ENCODE measurements at regions not wholly inside any gene's neighbourhood (a gene's known extent, or its start where the extent isn't known, plus 50 kb on each side); places are given as distances from the start of the nearest gene placed in this dataset.

DNA sequence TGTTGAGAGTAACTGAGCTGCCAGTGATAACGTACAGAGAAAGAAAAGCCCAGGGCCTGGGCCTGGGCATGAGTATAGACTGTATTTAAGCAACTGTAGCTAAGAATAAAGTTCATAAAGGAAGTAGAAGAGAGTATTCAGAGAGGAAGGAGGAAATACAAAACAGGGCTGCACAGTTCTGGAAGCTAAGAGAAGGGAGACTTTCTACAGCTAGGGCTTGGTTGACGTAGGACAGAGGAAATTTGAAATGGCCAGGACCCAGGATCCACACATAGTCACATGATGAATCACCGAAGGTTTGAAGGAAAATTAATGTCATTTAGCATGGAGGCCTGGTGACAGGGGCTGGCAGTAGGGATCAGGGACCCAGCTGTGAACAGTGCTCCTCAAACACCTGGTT is 66.7 kb downstream of the ARL4A start:
- TF ChIP-seq, protein P1, sequence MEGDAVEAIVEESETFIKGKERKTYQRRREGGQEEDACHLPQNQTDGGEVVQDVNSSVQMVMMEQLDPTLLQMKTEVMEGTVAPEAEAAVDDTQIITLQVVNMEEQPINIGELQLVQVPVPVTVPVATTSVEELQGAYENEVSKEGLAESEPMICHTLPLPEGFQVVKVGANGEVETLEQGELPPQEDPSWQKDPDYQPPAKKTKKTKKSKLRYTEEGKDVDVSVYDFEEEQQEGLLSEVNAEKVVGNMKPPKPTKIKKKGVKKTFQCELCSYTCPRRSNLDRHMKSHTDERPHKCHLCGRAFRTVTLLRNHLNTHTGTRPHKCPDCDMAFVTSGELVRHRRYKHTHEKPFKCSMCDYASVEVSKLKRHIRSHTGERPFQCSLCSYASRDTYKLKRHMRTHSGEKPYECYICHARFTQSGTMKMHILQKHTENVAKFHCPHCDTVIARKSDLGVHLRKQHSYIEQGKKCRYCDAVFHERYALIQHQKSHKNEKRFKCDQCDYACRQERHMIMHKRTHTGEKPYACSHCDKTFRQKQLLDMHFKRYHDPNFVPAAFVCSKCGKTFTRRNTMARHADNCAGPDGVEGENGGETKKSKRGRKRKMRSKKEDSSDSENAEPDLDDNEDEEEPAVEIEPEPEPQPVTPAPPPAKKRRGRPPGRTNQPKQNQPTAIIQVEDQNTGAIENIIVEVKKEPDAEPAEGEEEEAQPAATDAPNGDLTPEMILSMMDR (IDR thresholded peaks at IDR 0.05; ENCODE audit: insufficient read depth, low read length, poor library complexity, severe bottlenecking): no peak
- no peak for TF ChIP-seq EZH2phosphoT487 (conservative IDR thresholded peaks at IDR 0.05; ENCODE audit: low read length)

Data from SU-DHL-6 (cell line).